GM15510 (cell line): ENCODE measurements at regions not wholly inside any gene's neighbourhood (a gene's known extent, or its start where the extent isn't known, plus 50 kb on each side); places are given as distances from the start of the nearest gene placed in this dataset.

ENCODE experiments used
- POLR2A ChIP-seq: IDR thresholded peaks from 3 replicates; pipeline ENCODE4 v1.6.1; 2011; ENCODE audit warnings: borderline replicate concordance; ENCODE audit not compliant: insufficient read length; ENCODE audit errors: extremely low read depth

GRCh38 chr14:71690478-71690877, 241.8 kb upstream of the RGS6 start:
- no peak for TF ChIP-seq POLR2A

GRCh38 chr14:71692496-71692895, 239.7 kb upstream of the RGS6 start:
- TF ChIP-seq POLR2A, result no peak

GRCh38 chr14:71693381-71693780, 238.8 kb upstream of the RGS6 start:
- TF ChIP-seq POLR2A, result no peak

DNA sequence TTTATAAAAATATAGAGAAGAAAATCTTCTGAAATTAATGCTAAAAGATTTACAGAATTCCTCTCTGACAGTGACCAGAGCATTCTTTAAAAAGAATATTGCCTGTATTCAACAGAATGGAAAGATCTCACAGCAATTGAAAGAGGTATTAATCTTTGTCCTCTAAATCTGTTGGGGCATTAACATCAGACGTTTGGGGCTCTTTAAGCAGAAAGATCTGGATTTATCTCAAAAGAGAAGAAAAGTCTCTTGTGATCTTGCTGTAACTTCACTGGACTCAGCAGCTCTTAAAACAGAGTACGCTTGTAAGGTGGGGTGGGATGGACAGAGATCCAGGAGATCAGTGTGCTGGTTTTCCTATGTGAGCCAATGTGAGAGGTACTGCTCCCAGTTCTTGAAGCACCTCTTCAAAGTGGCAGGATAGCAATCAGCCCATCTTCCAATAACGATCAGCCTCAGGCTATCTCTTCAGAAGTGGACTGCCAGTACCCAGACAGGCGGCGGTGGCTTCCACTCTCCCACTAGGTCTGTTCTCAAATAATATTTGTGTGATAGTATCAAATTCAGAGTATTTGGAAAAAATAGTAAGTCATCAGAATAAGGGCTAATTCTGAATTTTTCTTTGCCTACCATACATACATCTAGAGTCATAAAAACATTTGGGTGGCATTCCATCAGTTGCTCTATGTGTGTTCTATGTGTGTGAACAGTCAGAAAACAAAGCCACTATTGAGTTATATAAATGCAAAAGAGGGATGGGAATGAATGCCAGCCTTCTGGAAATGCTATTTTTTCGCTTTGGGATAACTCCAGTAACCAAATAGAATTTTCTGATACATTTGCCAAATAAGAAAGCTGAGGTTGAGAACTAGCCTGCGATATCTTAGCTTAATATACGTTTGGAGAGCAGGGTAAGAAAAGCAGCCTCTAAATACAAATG, 237.4 kb upstream of the RGS6 start:
- TF ChIP-seq POLR2A, result no peak

DNA sequence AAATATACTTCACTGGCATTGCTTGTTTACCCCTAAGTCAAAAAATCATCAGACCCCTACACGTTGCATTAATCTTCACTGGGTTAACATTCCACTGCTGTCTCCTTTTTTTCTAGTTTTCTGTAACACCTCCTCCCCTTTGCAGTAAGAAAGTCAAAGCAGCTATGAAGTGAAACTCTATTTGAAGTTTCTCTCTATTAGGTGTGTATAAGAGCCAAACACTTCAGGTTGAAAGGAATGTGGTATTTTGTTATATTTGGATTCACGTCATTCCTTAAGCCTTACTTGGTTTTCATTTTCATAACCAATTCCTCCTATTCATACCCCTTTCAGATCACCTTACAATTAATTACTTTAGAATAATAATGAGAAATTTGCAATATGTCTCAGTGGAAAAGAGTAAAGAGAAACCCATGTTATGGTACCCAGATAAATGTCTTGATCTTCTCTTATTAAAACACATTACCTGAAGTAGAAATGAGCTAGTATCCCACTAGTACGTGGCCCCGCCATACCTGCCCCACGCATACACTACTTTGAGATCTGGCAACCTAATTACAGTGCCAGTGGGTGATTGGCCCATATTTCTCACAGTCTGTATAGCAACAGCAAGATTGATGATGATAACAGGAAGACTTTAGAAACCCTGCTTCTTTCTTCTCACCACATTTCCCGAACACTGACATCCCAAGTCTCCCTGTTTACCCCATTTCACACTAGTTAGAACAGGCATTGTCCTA, 236.4 kb upstream of the RGS6 start:
- TF ChIP-seq POLR2A, result no peak

DNA sequence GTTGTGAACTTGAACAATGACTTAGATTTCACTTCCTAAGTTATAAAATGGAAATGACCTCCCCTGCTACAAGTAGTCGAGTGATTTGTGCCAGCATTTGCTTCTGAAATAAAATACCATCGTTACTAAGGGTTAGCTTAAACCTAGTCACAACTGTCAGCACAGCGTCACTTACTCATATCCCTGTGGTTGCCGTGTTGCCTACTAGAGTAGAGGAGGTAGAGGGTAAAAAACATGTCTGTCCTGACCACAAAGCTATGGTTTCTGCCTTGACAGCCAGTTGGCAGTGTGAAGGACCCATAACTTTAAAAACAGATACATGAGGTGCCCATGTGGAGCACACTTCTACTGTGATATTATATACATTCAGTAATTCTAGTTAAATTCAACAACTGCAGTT, 234.2 kb upstream of the RGS6 start:
- TF ChIP-seq POLR2A, result no peak

GRCh38 chr14:71698673-71699072, 233.6 kb upstream of the RGS6 start:
- no peak for TF ChIP-seq POLR2A

DNA sequence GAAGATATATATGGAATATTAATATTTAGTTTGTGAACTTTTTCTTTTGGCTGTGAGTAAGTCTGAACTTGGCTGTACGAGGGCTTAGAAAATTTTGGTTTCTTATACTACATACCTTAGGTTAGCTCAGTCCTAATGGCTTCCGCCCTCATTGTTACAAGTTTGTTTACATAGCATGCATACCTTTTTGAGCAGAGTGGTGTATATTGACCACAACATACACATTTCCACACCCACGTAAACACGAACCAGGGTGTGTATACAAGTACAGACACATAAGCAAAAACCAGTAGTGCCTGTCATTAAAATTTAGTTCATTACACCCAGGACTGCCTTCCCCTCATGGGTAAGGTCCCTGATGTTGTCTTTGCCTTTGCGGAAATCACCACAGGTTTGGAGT, 230.2 kb upstream of the RGS6 start:
- TF ChIP-seq POLR2A, result no peak

DNA sequence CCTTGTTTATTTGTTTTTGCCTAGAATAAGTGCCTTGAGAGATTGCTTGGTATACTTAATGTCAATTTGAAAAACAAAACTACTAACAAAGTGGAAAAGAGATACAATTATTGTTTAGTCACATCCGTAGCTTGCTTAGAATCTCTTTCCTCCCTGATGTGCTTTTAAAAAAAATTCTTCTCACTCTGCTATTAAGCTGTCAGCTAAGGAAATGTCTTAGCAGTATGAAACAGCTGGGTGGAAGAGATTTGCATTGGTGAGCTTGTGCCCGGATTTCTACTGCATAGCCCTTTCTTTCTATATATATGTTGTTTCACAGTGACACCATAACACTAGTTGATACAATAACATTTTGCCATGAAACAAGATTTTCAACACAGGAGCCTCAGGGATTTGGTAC, 229.4 kb upstream of the RGS6 start:
- no peak for TF ChIP-seq POLR2A

DNA sequence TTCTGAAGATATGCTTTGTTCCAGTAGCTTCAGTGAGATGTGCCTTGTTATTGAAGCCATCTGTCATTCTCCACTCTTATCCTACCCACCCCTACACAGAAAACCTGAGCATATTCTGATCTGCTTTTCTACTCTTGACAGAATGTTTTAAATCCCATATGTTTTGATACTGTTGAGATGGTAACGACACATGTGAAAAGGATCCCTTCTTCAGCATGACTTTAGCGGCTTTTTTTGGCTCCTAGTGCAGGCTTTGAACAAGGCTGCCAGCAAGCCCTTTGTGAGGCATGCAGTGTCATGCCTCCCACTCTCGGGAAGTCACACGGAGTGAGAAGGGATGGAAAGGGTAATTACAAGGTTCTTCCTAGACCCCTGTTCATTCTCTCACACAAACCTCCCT, 228.8 kb upstream of the RGS6 start:
- TF ChIP-seq POLR2A, result no peak

DNA sequence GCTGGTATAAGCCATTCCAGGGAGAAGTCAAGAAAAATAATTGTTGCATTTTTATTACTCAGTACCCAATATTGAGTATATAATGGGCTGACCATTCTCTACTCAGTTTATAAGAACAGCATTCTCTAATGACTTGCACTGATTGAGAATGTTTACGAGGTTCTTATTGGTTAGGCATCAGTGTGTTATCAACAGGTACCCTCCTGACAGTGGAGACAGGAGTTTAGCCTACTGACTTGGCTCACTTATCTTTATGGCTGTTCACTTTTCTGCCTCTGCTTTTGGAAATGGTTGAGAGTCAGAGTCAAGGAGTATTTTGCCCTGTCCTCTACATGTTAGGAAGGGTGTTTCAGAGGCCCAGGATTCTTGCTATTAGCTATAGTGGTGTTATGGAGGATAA, 228.0 kb upstream of the RGS6 start:
- no peak for TF ChIP-seq POLR2A

GRCh38 chr14:71705460-71705859, 226.8 kb upstream of the RGS6 start:
- no peak for TF ChIP-seq POLR2A

GRCh38 chr14:71709076-71709475, 223.2 kb upstream of the RGS6 start:
- TF ChIP-seq POLR2A, result no peak

- TF ChIP-seq POLR2A, result no peak
Measured at GRCh38 chr14:71709987-71710386, 222.2 kb upstream of the RGS6 start.

- no peak for TF ChIP-seq POLR2A
Measured at GRCh38 chr14:71711125-71711524, 221.1 kb upstream of the RGS6 start.

DNA sequence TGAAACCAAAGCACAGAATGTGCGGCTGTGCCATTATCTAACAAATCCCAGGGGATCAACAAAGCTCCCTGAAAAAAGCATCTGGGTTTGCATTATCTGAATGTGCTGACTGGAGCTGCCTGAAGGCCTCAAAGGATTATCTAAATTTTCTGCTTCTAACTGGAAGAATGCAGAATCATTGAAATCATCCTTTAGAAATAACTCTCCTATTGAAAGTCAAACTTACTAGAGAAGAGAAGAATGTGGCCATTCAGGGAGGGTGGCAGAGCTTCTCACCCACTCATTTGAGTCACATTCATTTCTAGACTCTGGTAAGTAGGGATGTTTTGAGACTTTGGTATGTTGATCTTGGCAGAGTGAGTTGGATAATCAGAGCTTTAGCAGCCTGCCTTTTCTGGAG, 220.6 kb upstream of the RGS6 start:
- no peak for TF ChIP-seq POLR2A
